ENCODE measurements at regions not wholly inside any gene's neighbourhood (a gene's known extent, or its start where the extent isn't known, plus 50 kb on each side); places are given as distances from the start of the nearest gene placed in this dataset.

GRCh38 chr15:36210426-36210825, 369.0 kb upstream of the CDIN1 start:
- no peak for DNase-seq

DNA sequence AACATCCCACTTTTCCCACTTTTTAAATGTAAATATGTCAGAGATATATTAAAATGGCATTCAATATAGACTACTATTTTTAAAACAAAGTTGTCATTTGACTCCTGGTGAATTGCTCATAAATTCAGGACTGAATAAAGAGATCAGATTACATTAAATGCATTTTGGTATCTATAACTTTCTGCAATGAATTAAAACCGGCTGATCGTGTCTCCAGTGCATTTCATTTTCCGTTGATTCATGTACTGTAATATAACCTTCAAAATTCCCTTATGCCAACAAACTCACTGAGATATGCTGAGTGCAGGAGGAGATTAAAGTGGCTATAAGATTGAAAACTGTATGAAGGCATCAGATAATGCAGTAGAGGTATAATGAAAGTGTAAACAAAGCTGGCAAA, 361.1 kb upstream of the CDIN1 start:
- no peak for DNase-seq

- DNase-seq = no peak
Observed at GRCh38 chr15:36218991-36219390, 360.4 kb upstream of the CDIN1 start.

GRCh38 chr15:36221992-36222391, 357.4 kb upstream of the CDIN1 start:
- no peak for DNase-seq

GRCh38 chr15:36230776-36231175, 348.6 kb upstream of the CDIN1 start:
- DNase-seq = no peak

DNA sequence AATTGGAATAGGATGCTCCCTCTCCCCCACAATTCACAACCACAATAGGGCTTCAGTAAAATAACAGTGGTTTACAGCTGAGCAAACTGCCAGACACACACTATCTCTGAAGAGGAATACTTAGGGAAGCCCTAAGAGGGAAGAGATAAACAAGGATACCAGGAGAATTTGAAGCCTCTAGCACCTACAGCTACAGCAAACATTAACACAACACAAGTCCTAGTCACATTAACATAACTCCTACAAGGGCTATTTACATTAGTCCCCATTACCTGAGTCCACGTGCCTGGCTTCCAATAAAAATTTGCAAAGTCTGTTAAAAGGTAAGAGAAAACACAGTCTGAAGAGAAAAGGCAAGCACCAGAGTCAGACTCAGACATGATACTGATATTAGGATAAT, 346.9 kb upstream of the CDIN1 start:
- no peak for DNase-seq

DNA sequence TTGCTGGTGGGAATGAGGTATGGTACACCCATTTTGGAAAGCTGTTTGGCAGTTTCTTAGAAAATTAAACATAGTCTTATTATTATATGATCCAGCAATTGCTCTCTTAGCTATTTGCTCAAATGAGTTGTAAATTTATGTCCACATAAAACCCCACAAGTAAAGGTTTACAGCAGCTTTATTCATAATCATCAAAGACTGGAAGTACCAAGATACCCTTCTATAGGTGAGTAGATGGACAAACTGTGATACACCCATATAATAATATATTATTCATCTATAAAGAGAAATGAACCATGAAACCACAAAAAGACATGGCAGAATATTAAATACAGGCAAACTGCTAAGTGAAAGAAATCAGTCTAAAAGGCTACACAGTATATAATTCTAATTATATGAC, 344.7 kb upstream of the CDIN1 start:
- no peak for DNase-seq

DNA sequence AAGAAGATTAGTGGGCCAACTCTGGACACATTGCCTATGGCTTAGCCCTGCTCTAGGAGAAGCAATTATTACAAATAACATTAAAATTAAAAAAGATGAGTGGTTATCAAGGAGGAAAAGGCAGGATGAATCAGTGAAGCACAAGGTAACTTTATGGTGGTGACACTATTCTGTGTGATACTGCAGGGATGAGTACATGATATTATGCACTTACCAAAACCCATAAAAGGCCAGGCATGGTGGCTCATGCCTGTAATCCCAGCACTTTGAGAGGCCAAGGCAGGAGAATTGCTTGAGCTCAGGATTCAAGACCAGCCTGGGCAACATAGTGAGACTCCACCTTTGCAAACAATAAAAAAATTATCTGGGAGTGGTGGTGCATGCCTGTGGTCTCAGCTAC, 344.3 kb upstream of the CDIN1 start:
- DNase-seq = no peak

DNA sequence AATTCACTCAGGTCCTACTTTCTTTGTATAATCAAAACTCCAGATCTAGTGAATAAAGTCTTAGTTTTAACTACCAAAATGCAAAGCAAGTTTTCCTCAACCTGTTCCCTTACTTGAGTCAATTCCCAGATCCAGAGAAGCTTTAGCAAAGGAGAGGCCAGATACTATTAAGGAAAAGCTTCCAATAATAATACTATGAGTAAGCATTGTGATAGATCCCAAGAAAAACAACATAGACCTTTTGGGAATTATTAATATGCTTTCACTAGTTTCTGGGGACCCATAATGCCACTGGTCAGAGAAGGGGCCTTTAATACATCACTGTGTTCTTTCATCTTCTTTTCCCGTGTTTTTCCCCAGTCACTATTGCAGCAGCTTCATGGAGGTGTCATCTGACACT, 339.9 kb upstream of the CDIN1 start:
- no peak for DNase-seq

- no peak for DNase-seq
Observed at GRCh38 chr15:36251450-36251849, 328.0 kb upstream of the CDIN1 start.

- DNase-seq = no peak
Observed at GRCh38 chr15:36252146-36252711, 327.2 kb upstream of the CDIN1 start.

- DNase-seq = no peak
Observed at GRCh38 chr15:36254426-36254825, 325.0 kb upstream of the CDIN1 start.

GRCh38 chr15:36256404-36256807, 323.0 kb upstream of the CDIN1 start:
- no peak for DNase-seq

GRCh38 chr15:36263666-36264065, 315.8 kb upstream of the CDIN1 start:
- no peak for DNase-seq

DNA sequence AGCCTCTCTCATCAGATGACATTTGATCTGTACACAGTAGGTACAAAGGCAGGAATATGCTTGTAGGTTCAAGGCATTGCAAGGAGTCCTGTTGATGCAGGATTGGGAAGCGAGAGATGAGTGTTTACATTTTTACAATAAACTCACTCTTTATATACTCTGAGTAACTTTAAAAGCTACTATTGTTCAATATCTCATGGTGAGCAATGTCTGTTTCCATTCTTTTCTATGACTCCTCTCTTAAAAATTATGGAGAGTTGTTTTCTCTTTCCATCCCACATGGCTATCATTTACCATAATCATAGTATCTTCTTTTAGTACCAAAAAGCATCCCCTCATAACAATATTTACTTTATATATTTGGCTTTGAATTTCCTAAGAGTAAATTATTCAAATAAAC, 314.0 kb upstream of the CDIN1 start:
- no peak for DNase-seq

DNA sequence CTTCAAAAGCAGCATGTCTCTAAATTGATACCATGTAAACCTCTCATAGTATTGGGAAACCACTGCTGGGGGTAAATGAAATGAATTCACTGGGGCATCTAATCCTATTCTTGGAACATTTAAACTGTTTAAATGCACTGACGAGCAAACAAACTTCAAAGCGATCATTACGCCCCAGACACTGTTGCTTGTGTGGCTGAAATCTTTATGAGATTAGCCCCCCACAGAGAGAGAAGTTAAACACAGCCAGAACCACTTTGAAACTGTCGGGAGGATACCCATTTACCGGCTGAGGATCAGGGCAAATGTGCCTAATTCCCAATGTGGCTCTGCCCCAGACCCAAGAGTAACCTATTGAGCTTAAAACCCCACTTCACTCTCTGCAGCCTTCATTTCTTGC, 308.4 kb upstream of the CDIN1 start:
- no peak for DNase-seq

- no peak for DNase-seq
Observed at GRCh38 chr15:36275656-36276055, 303.8 kb upstream of the CDIN1 start.

- no peak for DNase-seq
Observed at GRCh38 chr15:36278219-36278618, 301.2 kb upstream of the CDIN1 start.

DNA sequence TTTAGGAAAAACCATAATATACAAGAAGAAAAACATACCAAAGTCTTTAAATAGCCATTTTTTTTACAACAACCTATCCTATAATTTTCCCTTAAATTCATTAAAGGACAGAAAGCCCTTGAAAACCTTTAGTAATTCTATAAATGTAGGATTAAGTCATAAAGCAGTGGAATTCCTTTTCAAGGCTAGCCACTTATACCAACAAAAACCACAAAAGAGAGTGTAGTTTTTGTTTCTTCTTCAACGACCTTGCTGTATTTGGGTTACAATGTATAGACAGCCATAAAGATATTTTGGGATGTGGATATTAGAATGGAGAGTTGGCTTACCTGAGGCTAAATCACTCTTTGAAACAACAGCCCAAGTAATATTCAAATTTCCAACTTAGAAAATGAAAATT, 296.6 kb upstream of the CDIN1 start:
- DNase-seq = no peak

DNA sequence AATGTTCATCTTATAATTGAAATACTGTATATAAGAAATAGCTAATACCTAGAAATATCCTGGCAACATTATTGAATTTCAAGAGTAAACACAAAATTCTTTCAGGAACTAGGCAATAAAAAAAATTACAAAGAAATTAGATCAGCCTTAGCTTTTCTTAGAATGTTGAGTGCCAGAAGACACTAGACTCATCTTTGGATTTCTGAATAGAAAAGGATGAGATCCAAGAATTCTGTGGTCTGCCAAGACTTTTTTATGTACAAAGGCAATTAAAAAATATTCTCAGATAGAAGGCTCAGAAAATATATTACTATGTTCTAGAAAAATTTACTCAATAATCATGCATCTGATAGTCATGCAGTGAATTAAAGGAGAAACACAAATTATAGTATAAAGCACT, 294.5 kb upstream of the CDIN1 start:
- DNase-seq = no peak

DNA sequence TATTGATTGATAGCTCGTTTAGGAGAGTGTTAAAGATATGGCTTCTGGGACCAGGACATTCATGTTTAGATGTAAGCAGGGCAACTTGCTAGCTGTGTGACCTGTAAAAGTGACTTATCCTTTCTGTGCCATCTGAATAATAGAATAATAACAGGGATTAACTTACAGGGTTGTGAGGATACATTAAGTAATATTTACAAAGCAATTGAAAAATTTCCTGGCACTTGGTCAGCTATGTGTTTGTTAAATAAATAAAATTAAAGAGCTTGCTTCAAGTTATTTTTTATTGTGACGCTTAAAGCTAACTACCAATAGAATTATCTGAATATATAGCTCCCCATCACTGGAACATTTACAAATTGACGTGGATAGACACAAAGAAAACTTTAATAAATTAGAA, 287.9 kb upstream of the CDIN1 start:
- no peak for DNase-seq

GRCh38 chr15:36294359-36294758, 285.1 kb upstream of the CDIN1 start:
- no peak for DNase-seq

GRCh38 chr15:36301947-36302346, 277.5 kb upstream of the CDIN1 start:
- DNase-seq = no peak

DNA sequence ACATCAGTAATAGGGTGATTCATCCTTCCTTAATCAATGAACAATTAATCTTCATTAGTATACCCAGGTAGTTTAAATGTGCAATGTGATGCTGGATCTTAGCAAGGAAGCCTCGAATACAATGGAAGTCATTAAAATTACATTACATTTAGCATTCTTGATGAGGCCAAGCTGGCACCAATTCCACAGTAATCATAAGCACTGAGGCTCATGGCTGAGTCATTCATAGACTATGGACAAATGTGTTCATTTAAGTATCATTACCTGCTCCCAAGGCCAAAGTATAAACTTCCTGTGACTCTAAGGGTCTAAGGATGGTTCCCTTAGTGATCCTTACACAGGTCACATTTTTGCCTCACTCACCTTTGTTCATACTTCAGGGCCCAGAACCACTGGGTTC, 266.4 kb upstream of the CDIN1 start:
- DNase-seq = no peak

DNA sequence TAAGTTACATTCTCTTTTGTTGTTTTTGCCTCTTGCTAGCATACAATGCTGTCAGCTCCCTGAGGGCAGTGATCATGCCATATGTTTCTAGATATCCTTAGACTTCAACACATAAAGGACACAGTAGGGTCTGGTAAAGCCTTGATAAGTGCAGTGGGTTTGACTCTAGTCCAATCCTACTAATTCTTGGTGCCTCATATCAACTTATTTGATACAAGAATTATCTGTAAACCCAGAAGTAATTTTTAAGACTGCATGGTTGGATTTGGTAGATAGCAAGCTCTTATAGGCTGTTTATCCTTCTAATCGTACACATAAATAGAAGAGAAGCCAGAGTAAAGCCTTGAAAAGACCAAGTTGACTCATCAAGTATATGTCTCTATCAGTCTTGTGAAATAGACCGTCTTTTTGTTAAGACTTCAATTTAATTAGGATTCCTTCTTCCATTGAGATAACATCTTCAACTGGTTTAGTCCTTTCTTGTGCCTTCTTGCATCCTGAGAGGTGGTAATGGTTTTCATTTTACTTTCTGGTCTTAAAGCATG, 265.6 kb upstream of the CDIN1 start:
- no peak for DNase-seq

DNA sequence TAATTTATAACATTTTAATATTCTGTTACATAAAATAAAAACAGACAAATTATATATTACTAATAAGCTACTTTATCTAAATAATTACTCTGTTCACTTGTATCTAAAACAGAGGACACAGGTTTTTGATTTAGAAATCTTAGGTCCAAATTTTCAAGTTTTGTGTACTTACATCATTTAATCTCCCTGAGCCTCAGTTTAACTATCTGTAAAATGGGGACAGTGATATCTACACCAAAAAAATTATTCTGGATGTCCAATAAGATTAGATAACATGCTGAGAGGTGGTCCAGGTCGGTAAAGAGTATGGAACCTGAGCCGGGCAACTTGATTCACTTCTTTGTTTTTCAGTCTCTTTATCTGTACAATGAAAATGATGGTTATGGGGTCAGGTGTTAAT, 263.8 kb upstream of the CDIN1 start:
- DNase-seq = no peak

All from NCI-H2171 (cell line).